ENCODE measurements at regions not wholly inside any gene's neighbourhood (a gene's known extent, or its start where the extent isn't known, plus 50 kb on each side); places are given as distances from the start of the nearest gene placed in this dataset.

DNA sequence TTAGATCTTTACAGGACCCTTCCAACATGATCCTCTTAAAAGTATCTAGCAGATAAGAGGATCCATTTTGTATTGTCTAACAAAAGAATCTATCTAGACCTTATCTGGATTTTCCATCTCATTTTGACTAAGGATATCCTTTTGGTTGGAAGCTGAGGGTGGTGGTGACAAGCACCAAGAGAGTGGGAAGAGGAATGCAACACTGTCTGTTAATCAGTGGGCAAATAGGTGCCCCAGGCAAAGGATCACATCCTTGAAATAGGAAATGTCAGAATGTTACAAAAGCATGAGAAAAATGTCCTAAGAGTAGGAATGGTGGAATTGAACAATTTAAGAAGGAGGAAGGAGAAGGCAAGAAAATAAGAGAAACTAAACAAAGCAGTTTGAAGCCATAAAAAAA is 420.7 kb upstream of the CNTN3 start:
- no peaks in the 10 kb centered on the region for H3K9me3 ChIP-seq (ENCODE audit: control insufficient read depth, low read length)
- H3K23ac ChIP-seq (ENCODE audit: low read length in 2 of 2): no peak overlapping the region
- H2BK120ac ChIP-seq (ENCODE audit: low read depth, low read length): no peak overlapping the region
- H3K36me3 ChIP-seq (ENCODE audit: control insufficient read depth in 1 of 2, insufficient read depth in 2 of 2, low read depth in 1 of 2, low read length in 2 of 2): no peaks in the 10 kb centered on the region
- H3K4me3 ChIP-seq (ENCODE audit: insufficient read depth in 1 of 2, low read depth in 1 of 2, low read length in 2 of 2): no peak overlapping the region
- no peak overlapping the region for H3K9ac ChIP-seq (ENCODE audit: low read length)
- H4K8ac ChIP-seq (ENCODE audit: low read length): no peak overlapping the region
- no peak overlapping the region for H3K18ac ChIP-seq (ENCODE audit: low read depth in 1 of 2, low read length in 2 of 2)
- no peak overlapping the region for H2BK5ac ChIP-seq (ENCODE audit: low read depth, low read length, poor library complexity, severe bottlenecking)
- H3K14ac ChIP-seq (ENCODE audit: low read length in 2 of 2): no peak overlapping the region
- DNase-seq: no peak
- no peak overlapping the region for H2AFZ ChIP-seq (ENCODE audit: low read depth, low read length)
- H2AK5ac ChIP-seq (ENCODE audit: low read length, severe bottlenecking): no peak overlapping the region
- no peak overlapping the region for H3K27ac ChIP-seq (ENCODE audit: low read length, poor library complexity, severe bottlenecking)
- H3K79me1 ChIP-seq (replicated peaks; ENCODE audit: low read length, poor library complexity, severe bottlenecking): no peaks in the 10 kb centered on the region
- no peaks in the 10 kb centered on the region for H3K4me1 ChIP-seq (ENCODE audit: control insufficient read depth, insufficient read depth, low read depth, low read length)
- H2BK15ac ChIP-seq (ENCODE audit: low read depth, poor library complexity, severe bottlenecking): no peak overlapping the region
- H3K27me3 ChIP-seq (ENCODE audit: control insufficient read depth in 1 of 2, insufficient read depth in 1 of 2, low read length in 2 of 2): no peaks in the 10 kb centered on the region
- no peak overlapping the region for H3K4me2 ChIP-seq (ENCODE audit: low read length, poor library complexity, severe bottlenecking)
- H4K91ac ChIP-seq (ENCODE audit: low read length): no peak overlapping the region
- H2BK12ac ChIP-seq (ENCODE audit: low read length in 2 of 2): no peak overlapping the region
- no peak overlapping the region for H3K4ac ChIP-seq (ENCODE audit: low read depth in 1 of 2, low read length in 2 of 2)

- H3K9me3 ChIP-seq (ENCODE audit: control insufficient read depth, low read length): peaks cover 27% of the 10 kb centered on the region
- no peak overlapping the region for H3K4me2 ChIP-seq (ENCODE audit: low read length, poor library complexity, severe bottlenecking)
- no peak overlapping the region for H2BK120ac ChIP-seq (ENCODE audit: low read depth, low read length)
- WGBS: 88% methylated on average over 2 of the region's 2 CpGs
- no peaks in the 10 kb centered on the region for H3K79me1 ChIP-seq (replicated peaks; ENCODE audit: low read length, poor library complexity, severe bottlenecking)
- no peak overlapping the region for H3K14ac ChIP-seq (ENCODE audit: low read length in 2 of 2)
- no peaks in the 10 kb centered on the region for H3K36me3 ChIP-seq (ENCODE audit: control insufficient read depth in 1 of 2, insufficient read depth in 2 of 2, low read depth in 1 of 2, low read length in 2 of 2)
- no peak overlapping the region for H3K9ac ChIP-seq (ENCODE audit: low read length)
- H2BK5ac ChIP-seq (ENCODE audit: low read depth, low read length, poor library complexity, severe bottlenecking): no peak overlapping the region
- no peak overlapping the region for H2AFZ ChIP-seq (ENCODE audit: low read depth, low read length)
- no peak overlapping the region for H3K18ac ChIP-seq (ENCODE audit: low read depth in 1 of 2, low read length in 2 of 2)
- no peak overlapping the region for H3K23ac ChIP-seq (ENCODE audit: low read length in 2 of 2)
- no peaks in the 10 kb centered on the region for H3K27me3 ChIP-seq (ENCODE audit: control insufficient read depth in 1 of 2, insufficient read depth in 1 of 2, low read length in 2 of 2)
- H3K4me3 ChIP-seq (ENCODE audit: insufficient read depth in 1 of 2, low read depth in 1 of 2, low read length in 2 of 2): no peak overlapping the region
- no peak overlapping the region for H3K27ac ChIP-seq (ENCODE audit: low read length, poor library complexity, severe bottlenecking)
- H4K91ac ChIP-seq (ENCODE audit: low read length): no peak overlapping the region
- H2BK15ac ChIP-seq (ENCODE audit: low read depth, poor library complexity, severe bottlenecking): no peak overlapping the region
- DNase-seq: no peak
- no peak overlapping the region for H3K4ac ChIP-seq (ENCODE audit: low read depth in 1 of 2, low read length in 2 of 2)
- H2BK12ac ChIP-seq (ENCODE audit: low read length in 2 of 2): no peak overlapping the region
- no peak overlapping the region for H2AK5ac ChIP-seq (ENCODE audit: low read length, severe bottlenecking)
- H4K8ac ChIP-seq (ENCODE audit: low read length): no peak overlapping the region
- no peaks in the 10 kb centered on the region for H3K4me1 ChIP-seq (ENCODE audit: control insufficient read depth, insufficient read depth, low read depth, low read length)
Measured at GRCh38 chr3:75042941-75043340, 428.5 kb upstream of the CNTN3 start.

DNA sequence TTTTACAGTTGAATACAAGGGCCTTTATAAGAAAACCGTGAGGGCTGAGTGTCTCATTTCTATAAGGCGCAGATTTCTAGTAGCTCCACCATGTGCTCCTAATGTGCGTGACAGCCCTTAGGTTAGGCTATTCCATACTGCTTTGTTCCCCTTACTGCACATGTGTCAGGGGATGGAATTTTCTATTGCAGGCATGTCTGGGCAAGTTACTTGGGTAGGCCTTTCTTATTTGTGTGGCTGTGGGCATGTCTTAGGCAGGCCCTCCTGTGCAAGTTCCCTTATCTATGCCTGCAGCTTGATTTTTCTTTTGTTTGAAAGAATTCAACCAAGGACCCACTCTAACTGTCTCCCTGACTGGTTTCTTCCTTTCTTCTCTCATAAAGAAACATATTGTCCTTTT is 434.2 kb upstream of the CNTN3 start:
- Histone ChIP-seq H2BK12ac (ENCODE audit: low read length in 2 of 2) (no peak overlapping the region), H3K9ac (ENCODE audit: low read length) (no peak overlapping the region), H3K23ac (ENCODE audit: low read length in 2 of 2) (no peak overlapping the region), H3K18ac (ENCODE audit: low read depth in 1 of 2, low read length in 2 of 2) (no peak overlapping the region), H3K9me3 (ENCODE audit: control insufficient read depth, low read length) (peaks cover 5% of the 10 kb centered on the region), H3K14ac (ENCODE audit: low read length in 2 of 2) (no peak overlapping the region), H3K4ac (ENCODE audit: low read depth in 1 of 2, low read length in 2 of 2) (no peak overlapping the region), H2AFZ (ENCODE audit: low read depth, low read length) (no peak overlapping the region), H3K27me3 (ENCODE audit: control insufficient read depth in 1 of 2, insufficient read depth in 1 of 2, low read length in 2 of 2) (no peaks in the 10 kb centered on the region), H3K36me3 (ENCODE audit: control insufficient read depth in 1 of 2, insufficient read depth in 2 of 2, low read depth in 1 of 2, low read length in 2 of 2) (no peaks in the 10 kb centered on the region), H3K4me2 (ENCODE audit: low read length, poor library complexity, severe bottlenecking) (no peak overlapping the region), H2BK5ac (ENCODE audit: low read depth, low read length, poor library complexity, severe bottlenecking) (no peak overlapping the region), H4K8ac (ENCODE audit: low read length) (no peak overlapping the region), H2BK120ac (ENCODE audit: low read depth, low read length) (no peak overlapping the region), H2BK15ac (ENCODE audit: low read depth, poor library complexity, severe bottlenecking) (no peak overlapping the region), H3K4me1 (ENCODE audit: control insufficient read depth, insufficient read depth, low read depth, low read length) (no peaks in the 10 kb centered on the region), H4K91ac (ENCODE audit: low read length) (no peak overlapping the region), H3K27ac (ENCODE audit: low read length, poor library complexity, severe bottlenecking) (no peak overlapping the region), H3K79me1 (replicated peaks; ENCODE audit: low read length, poor library complexity, severe bottlenecking) (no peaks in the 10 kb centered on the region), H3K4me3 (ENCODE audit: insufficient read depth in 1 of 2, low read depth in 1 of 2, low read length in 2 of 2) (no peak overlapping the region), H2AK5ac (ENCODE audit: low read length, severe bottlenecking) (no peak overlapping the region)
- 77% methylated on average over 3 of the region's 3 CpGs for WGBS
- DNase-seq: no peak

DNA sequence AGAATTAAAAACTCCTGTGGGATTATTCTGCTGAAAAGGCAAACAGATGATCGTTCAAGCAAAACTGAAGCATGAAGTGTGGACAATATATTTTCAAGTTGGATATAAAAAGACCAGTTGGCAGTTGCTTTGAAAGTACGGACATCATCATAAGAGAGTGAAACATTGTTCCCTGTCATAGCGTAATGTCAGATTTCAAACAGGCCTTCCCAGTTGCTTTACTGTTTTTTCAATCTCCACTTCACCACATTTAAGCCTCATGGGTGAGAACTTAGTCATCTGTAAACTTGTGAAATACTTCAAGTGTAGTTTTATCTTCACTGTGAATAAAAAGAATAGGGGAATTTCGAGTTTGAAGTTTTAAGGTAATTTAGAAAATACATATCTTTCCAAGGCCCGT is 435.1 kb upstream of the CNTN3 start:
- Histone ChIP-seq H3K23ac (ENCODE audit: low read length in 2 of 2) (no peak overlapping the region), H3K18ac (ENCODE audit: low read depth in 1 of 2, low read length in 2 of 2) (no peak overlapping the region), H3K27ac (ENCODE audit: low read length, poor library complexity, severe bottlenecking) (no peak overlapping the region), H3K4me1 (ENCODE audit: control insufficient read depth, insufficient read depth, low read depth, low read length) (no peaks in the 10 kb centered on the region), H3K27me3 (ENCODE audit: control insufficient read depth in 1 of 2, insufficient read depth in 1 of 2, low read length in 2 of 2) (no peaks in the 10 kb centered on the region), H4K91ac (ENCODE audit: low read length) (no peak overlapping the region), H2AFZ (ENCODE audit: low read depth, low read length) (no peak overlapping the region), H2BK5ac (ENCODE audit: low read depth, low read length, poor library complexity, severe bottlenecking) (no peak overlapping the region), H2BK12ac (ENCODE audit: low read length in 2 of 2) (no peak overlapping the region), H3K4me3 (ENCODE audit: insufficient read depth in 1 of 2, low read depth in 1 of 2, low read length in 2 of 2) (no peak overlapping the region), H3K9ac (ENCODE audit: low read length) (no peak overlapping the region), H3K36me3 (ENCODE audit: control insufficient read depth in 1 of 2, insufficient read depth in 2 of 2, low read depth in 1 of 2, low read length in 2 of 2) (no peaks in the 10 kb centered on the region), H2BK15ac (ENCODE audit: low read depth, poor library complexity, severe bottlenecking) (no peak overlapping the region), H3K79me1 (replicated peaks; ENCODE audit: low read length, poor library complexity, severe bottlenecking) (no peaks in the 10 kb centered on the region), H3K14ac (ENCODE audit: low read length in 2 of 2) (no peak overlapping the region), H2BK120ac (ENCODE audit: low read depth, low read length) (no peak overlapping the region), H2AK5ac (ENCODE audit: low read length, severe bottlenecking) (no peak overlapping the region), H4K8ac (ENCODE audit: low read length) (no peak overlapping the region), H3K9me3 (ENCODE audit: control insufficient read depth, low read length) (peaks cover under 1% of the 10 kb centered on the region), H3K4ac (ENCODE audit: low read depth in 1 of 2, low read length in 2 of 2) (no peak overlapping the region), H3K4me2 (ENCODE audit: low read length, poor library complexity, severe bottlenecking) (no peak overlapping the region)
- 70% methylated on average over 5 of the region's 5 CpGs for WGBS
- DNase-seq: no peak

Measured in mesenchymal stem cell (in vitro differentiated cells and primary cell).